Astrocyte of the spinal cord (primary cell): ENCODE measurements at regions not wholly inside any gene's neighbourhood (a gene's known extent, or its start where the extent isn't known, plus 50 kb on each side); places are given as distances from the start of the nearest gene placed in this dataset.

Source experiments
- DNase-seq: peaks from one replicate; pipeline ENCODE4 v3.0.0; 2011; ENCODE audit warnings: low read depth, low spot score
- H3K4me3 ChIP-seq: 2 replicates; pipeline ENCODE4 v1.5.1; 2011; ENCODE audit warnings: low read depth, mild to moderate bottlenecking, low read length, moderate library complexity
- in situ Hi-C: cut with HindIII; loops from 2 replicates; pipeline ENCODE4 v1.10.0; 2017; ENCODE audit warnings: low sequenced_read_pairs
- TF ChIP-seq, protein P1 (sequence below): IDR thresholded peaks from 2 replicates; pipeline ENCODE4 v1.5.1; 2012; ENCODE audit warnings: low read depth, mild to moderate bottlenecking, low read length, inconsistent platforms

GRCh38 chr7:69019437-69019836 lies 578.8 kb upstream of the AUTS2 start:
- DNase-seq: no peak
- H3K4me3 ChIP-seq: no peak overlapping the region
- in situ Hi-C loops: no loop called here
- TF ChIP-seq, protein P1, sequence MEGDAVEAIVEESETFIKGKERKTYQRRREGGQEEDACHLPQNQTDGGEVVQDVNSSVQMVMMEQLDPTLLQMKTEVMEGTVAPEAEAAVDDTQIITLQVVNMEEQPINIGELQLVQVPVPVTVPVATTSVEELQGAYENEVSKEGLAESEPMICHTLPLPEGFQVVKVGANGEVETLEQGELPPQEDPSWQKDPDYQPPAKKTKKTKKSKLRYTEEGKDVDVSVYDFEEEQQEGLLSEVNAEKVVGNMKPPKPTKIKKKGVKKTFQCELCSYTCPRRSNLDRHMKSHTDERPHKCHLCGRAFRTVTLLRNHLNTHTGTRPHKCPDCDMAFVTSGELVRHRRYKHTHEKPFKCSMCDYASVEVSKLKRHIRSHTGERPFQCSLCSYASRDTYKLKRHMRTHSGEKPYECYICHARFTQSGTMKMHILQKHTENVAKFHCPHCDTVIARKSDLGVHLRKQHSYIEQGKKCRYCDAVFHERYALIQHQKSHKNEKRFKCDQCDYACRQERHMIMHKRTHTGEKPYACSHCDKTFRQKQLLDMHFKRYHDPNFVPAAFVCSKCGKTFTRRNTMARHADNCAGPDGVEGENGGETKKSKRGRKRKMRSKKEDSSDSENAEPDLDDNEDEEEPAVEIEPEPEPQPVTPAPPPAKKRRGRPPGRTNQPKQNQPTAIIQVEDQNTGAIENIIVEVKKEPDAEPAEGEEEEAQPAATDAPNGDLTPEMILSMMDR: no peak

DNA sequence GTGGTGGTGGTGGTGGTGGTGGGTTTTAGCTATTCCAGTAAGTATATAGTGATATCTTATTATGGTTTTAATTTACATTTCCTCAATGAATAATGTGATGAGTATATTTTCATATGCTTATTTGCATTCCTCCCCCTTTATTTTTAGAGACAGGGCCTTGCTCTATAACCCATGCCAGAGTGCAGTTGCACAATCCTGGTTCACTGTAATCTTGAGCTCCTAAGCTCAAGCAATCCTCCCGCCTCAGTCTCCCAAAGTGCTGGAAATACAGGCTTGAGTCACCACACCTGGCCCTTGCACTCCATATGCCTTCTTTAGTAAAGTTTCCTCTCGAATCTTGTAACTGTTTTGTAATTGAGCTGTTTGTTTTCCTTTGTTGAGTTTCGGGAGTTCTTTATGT lies 577.7 kb upstream of the AUTS2 start:
- in situ Hi-C loops: no loop called here
- TF ChIP-seq, protein P1: no peak

DNA sequence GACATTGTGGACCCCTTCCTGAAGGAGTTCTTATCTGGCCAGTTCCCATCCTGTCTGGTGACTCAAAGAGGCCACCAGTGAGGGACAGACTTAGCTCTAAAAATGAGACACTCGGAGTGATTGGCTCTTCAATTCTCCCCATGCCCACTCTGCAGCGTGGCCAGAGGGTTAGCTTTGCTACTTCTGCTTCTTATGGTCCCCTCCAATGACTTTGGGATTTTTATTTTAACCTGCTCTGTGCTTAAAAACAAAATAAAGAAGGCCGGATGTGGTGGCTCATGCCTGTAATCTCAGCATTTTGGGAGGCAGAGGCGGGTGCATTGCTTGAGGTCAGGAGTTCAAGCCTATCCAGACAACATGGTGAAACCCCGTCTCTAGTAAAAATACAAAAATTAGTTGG lies 573.0 kb upstream of the AUTS2 start:
- TF ChIP-seq, protein P1: no peak
- no peak overlapping the region for H3K4me3 ChIP-seq
- no peak for DNase-seq
- in situ Hi-C loops: no loop called here

More for the DNA sequence above, 577.7 kb upstream of the AUTS2 start:
- no peak overlapping the region for H3K4me3 ChIP-seq
- DNase-seq: no peak

GRCh38 chr7:69032848-69033247 lies 565.4 kb upstream of the AUTS2 start:
- H3K4me3 ChIP-seq: no peak overlapping the region
- no peak for DNase-seq
- TF ChIP-seq, protein P1: no peak
- in situ Hi-C loops: no loop called here

- H3K4me3 ChIP-seq: no peak overlapping the region
- TF ChIP-seq, protein P1: no peak
- no peak for DNase-seq
- in situ Hi-C loops: no loop called here
Measured at GRCh38 chr7:69035826-69036225, 562.4 kb upstream of the AUTS2 start.

DNA sequence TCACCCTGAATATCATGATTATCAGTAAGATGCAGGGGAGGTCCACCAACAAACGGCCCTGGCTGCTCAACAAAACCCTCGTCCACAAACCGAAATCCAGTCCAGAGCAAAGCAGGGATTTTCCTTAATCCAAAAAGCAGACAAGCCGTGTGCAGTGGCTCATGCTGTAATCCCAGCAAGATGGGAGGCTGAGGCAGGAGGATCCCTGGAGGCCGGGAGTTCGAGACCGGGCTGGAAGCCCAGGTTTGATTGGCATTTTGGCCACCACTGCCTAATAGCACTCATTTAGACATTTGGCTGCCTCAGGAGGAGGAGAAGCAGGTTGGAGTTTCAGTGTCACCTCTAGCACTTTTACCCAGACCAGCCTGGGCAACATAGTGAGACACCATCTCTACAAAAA lies 562.0 kb upstream of the AUTS2 start:
- TF ChIP-seq, protein P1: no peak
- in situ Hi-C loops: no loop called here
- no peak for DNase-seq
- no peak overlapping the region for H3K4me3 ChIP-seq

- TF ChIP-seq, protein P1: no peak
- in situ Hi-C loops: no loop called here
- no peak for DNase-seq
- H3K4me3 ChIP-seq: no peak overlapping the region
Measured at GRCh38 chr7:69038915-69039314, 559.4 kb upstream of the AUTS2 start.
